Kidney (tissue), 13 donors: ENCODE measurements at regions not wholly inside any gene's neighbourhood (a gene's known extent, or its start where the extent isn't known, plus 50 kb on each side); places are given as distances from the start of the nearest gene placed in this dataset.

Experiments used
- DNase-seq, 5 donors: peaks; one replicate each; pipeline ENCODE4 v3.0.0-alpha.2; 2013 to 2020
- FAIRE-seq: peaks from 2 replicates; lab custom pipeline; 2012; peaks lifted over from hg19 to GRCh38; lab: Jason Lieb, UNC
- H3K27ac ChIP-seq, 2 donors: one replicate each; pipeline ENCODE4 v1.7.0; 2013; ENCODE audit warnings: low read depth in 2 of 2, low read length in 2 of 2, inconsistent platforms in 1 of 2
- H3K27me3 ChIP-seq: one replicate; pipeline ENCODE4 v1.7.1; 2013; ENCODE audit warnings: low read length, inconsistent platforms; ENCODE audit not compliant: control insufficient read depth, insufficient read depth
- H3K36me3 ChIP-seq, 3 donors: one replicate each; pipeline versions ENCODE4 v1.7.0 to v1.7.1; 2013; ENCODE audit warnings: low read length in 3 of 3, control low read depth in 1 of 3, inconsistent platforms in 1 of 3; ENCODE audit not compliant: insufficient read depth in 3 of 3, control insufficient read depth in 2 of 3
- H3K4me1 ChIP-seq, 3 donors: one replicate each; pipeline versions ENCODE4 v1.7.0 to v1.7.1; 2013; ENCODE audit warnings: low read length in 3 of 3, inconsistent platforms in 1 of 3, low read depth in 1 of 3; ENCODE audit not compliant: control insufficient read depth in 2 of 3, insufficient read depth in 2 of 3
- H3K4me3 ChIP-seq, 3 donors: one replicate each; pipeline versions ENCODE4 v1.7.0 to v1.8.1; 2013; ENCODE audit warnings: low read length in 3 of 3, control low read depth in 1 of 3, inconsistent platforms in 1 of 3
- H3K9ac ChIP-seq, 3 donors: one replicate each; pipeline versions ENCODE4 v1.7.0 to v1.7.1; 2013; ENCODE audit warnings: low read length in 3 of 3, control low read depth in 1 of 3, inconsistent platforms in 1 of 3
- H3K9me3 ChIP-seq, 3 donors: one replicate each; pipeline versions ENCODE4 v1.7.0 to v1.7.1; 2013; ENCODE audit warnings: low read length in 3 of 3, control low read depth in 1 of 3, inconsistent platforms in 1 of 3; ENCODE audit not compliant: control insufficient read depth in 2 of 3, insufficient read depth in 1 of 3
- intact Hi-C: fragments of 100-400 bp; cut with DNase I; formaldehyde crosslinking; loops from one replicate; pipeline ENCODE4 v1.11.1; 2022
- TF ChIP-seq, protein P1 (sequence below): IDR thresholded peaks from 3 replicates; pipeline ENCODE4 v1.5.1; 2012; ENCODE audit warnings: mild to moderate bottlenecking, moderate library complexity, borderline replicate concordance; ENCODE audit not compliant: insufficient read depth; ENCODE audit errors: extremely low read depth
- donor health status: control.
- donor health status: control.
- donor health status: control.
- donor health status: control.
- donor health status: control.
- donor health status: DM: yes; HTN: yes; CAD: no.
- donor health status: Normal renal cell carcinoma (clear cell type).

DNA sequence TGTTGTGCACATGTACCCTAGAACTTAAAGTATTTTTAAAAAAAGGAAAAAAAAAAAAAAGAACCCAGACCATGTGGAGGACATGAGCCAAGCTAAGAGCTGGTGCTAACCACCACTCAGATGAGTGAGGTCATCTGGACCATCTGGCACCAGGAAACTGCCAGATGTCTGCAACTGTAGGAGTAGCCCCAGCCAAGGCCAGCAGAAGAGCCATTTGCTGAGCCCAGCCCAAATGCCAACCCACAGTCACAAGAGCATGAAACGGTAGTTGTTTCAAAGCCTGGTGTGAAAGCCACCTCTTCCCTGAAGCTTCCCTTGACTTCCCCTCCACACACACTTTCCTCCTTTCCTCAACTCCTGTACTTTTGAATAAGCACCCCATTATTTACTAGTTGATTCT, 69.2 kb upstream of the FCN1 start:
- DNase-seq (peak in 1 of 5 donors; percentile 8), FAIRE-seq (no peak)
- no peaks in the 10 kb centered on the region for H3K4me1 ChIP-seq
- peaks cover 0 to 13% (median 3%) of the 10 kb centered on the region in 3 donors for H3K9me3 ChIP-seq
- H3K9ac ChIP-seq, result no peak overlapping the region
- H3K27ac ChIP-seq, result no peak overlapping the region
- H3K36me3 ChIP-seq, result no peaks in the 10 kb centered on the region
- TF ChIP-seq, protein P1, sequence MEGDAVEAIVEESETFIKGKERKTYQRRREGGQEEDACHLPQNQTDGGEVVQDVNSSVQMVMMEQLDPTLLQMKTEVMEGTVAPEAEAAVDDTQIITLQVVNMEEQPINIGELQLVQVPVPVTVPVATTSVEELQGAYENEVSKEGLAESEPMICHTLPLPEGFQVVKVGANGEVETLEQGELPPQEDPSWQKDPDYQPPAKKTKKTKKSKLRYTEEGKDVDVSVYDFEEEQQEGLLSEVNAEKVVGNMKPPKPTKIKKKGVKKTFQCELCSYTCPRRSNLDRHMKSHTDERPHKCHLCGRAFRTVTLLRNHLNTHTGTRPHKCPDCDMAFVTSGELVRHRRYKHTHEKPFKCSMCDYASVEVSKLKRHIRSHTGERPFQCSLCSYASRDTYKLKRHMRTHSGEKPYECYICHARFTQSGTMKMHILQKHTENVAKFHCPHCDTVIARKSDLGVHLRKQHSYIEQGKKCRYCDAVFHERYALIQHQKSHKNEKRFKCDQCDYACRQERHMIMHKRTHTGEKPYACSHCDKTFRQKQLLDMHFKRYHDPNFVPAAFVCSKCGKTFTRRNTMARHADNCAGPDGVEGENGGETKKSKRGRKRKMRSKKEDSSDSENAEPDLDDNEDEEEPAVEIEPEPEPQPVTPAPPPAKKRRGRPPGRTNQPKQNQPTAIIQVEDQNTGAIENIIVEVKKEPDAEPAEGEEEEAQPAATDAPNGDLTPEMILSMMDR, result no peak
- intact Hi-C loops, result no loop called here
- H3K4me3 ChIP-seq, result no peak overlapping the region
- no peaks in the 10 kb centered on the region for H3K27me3 ChIP-seq

DNA sequence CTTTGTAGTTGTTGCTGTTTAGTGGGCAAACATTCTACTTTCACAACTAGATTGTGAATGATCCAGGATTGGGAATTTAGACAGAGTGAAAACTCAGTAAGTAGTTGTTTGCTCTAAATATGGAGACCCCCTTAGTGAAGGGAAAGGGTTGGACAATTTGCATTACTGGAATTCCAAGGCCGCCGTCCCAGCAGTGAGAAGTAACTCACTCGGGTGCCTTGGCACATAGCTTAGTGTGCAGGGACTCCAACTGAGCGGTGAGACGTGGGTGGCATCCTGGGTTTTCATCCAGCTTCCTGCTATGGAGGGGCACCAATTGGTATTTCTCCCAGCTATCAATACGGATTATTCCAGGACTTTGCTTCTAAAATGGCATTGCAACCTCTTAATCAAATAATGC, 69.7 kb upstream of the FCN1 start:
- intact Hi-C loops, result no loop called here
- peak in 1 of 5 donors; percentile 39 for DNase-seq
- H3K36me3 ChIP-seq, result no peaks in the 10 kb centered on the region
- TF ChIP-seq, protein P1, result no peak
- no peaks in the 10 kb centered on the region for H3K4me1 ChIP-seq
- H3K27me3 ChIP-seq, result no peaks in the 10 kb centered on the region
- no peak overlapping the region for H3K4me3 ChIP-seq
- no peak overlapping the region for H3K9ac ChIP-seq
- H3K27ac ChIP-seq, result no peak overlapping the region
- FAIRE-seq, result no peak
- H3K9me3 ChIP-seq, result peaks cover 0 to 13% (median 3%) of the 10 kb centered on the region in 3 donors

DNA sequence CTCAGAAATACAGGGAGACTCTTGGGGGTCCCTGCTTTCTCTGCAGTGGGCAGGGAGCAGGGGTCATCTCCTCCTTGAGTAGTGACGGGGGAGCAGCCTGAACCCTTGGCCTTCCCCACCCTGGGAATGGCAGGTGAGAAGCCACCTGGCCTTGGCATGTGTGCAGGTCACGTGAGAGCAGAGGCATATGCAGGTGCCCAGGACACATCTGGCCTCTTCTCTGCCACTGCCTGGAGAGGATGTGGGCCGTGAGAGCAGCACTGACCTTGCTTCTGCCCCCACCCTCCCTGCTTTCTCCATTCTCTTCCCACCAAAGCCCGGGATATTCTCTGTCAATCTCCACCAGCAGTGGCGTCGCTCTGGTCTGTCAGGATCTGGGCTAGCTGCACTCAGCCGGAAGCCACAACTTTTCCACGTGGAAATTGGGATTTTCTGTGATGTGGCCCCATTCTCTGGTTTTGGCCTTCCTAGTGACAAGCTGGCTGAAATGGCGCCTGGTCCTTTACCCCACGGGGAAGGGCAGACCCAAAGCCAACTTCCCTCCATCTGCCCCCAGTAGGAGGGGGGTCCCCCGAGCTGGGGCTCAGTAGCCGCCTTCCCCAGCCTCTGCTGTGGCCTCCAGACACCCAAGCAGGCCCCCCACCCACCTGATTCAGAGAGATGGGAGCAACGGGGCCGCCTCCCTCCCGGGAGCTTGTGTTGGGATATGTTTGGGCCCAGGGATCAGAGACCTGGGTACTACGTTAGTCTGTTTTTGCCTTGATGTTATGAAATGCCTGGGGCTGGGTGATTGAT, 70.4 kb upstream of the FCN1 start:
- intact Hi-C loops, result no loop called here
- peaks cover 0 to 13% (median 3%) of the 10 kb centered on the region in 3 donors for H3K9me3 ChIP-seq
- DNase-seq (peak in 1 of 5 donors; percentile 52), FAIRE-seq (no peak)
- no peaks in the 10 kb centered on the region for H3K27me3 ChIP-seq
- H3K9ac ChIP-seq, result no peak overlapping the region
- H3K36me3 ChIP-seq, result no peaks in the 10 kb centered on the region
- H3K4me3 ChIP-seq, result no peak overlapping the region
- no peak overlapping the region for H3K27ac ChIP-seq
- TF ChIP-seq, protein P1, result no peak
- no peaks in the 10 kb centered on the region for H3K4me1 ChIP-seq

DNA sequence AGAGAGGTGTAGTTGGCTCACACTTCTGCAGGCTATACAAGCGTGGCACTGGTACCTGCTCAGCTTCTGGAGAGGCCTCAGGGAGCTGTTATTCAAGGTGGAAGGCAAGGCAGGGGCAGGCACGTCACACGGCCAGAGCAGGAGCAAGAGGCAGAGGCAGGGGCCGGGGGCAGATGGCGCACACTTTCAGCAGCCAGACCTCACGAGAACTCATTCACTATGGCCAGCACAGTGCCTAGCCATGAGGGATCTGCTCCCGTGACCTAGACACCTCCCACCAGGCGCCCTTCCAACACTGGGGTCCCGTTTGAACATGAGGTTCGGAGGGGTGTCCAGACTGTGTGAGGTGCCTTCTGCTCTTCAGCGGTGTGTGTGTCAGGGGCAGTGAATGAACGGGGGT, 71.0 kb upstream of the FCN1 start:
- no peaks in the 10 kb centered on the region for H3K27me3 ChIP-seq
- H3K36me3 ChIP-seq, result no peaks in the 10 kb centered on the region
- no peak for FAIRE-seq
- no peak overlapping the region for H3K9ac ChIP-seq
- no peak overlapping the region for H3K4me3 ChIP-seq
- intact Hi-C loops, result no loop called here
- TF ChIP-seq, protein P1, result no peak
- H3K4me1 ChIP-seq, result no peaks in the 10 kb centered on the region
- peaks cover 0 to 13% (median 3%) of the 10 kb centered on the region in 3 donors for H3K9me3 ChIP-seq
- peak in 1 of 5 donors; percentile 41 for DNase-seq
- no peak overlapping the region for H3K27ac ChIP-seq
